ENCODE measurements at regions not wholly inside any gene's neighbourhood (a gene's known extent, or its start where the extent isn't known, plus 50 kb on each side); places are given as distances from the start of the nearest gene placed in this dataset.

DNA sequence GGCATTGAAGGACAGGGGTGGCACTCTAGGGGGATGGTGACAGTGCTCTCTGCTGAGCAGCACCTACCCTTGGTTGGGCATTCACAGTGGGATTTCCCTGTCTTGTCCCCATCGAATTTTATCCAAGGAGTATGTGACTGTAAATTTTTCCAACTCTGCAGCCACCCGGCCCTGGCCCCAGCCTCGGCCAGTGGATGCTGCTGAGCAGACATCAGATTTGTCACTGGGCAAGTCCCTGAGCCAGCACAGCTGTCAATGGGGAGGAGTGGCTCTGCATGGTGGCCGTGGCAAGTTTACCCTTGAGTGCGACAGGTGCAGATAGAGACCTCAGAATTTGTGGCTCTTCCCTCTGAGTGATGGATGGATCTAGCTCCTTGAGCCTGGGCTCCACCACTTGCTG lies 240.2 kb upstream of the CSF3R start:
- Histone ChIP-seq H3K4me1 (ENCODE audit: control insufficient read depth in 1 of 2, low read depth in 2 of 2) (no peaks in the 10 kb centered on the region), H3K27me3 (replicated peaks; ENCODE audit: insufficient read depth) (no peaks in the 10 kb centered on the region), H3K27ac (no peak overlapping the region), H3K9me3 (no peaks in the 10 kb centered on the region), H3K36me3 (no peaks in the 10 kb centered on the region), H3K4me3 (no peak overlapping the region)
- DNase-seq (ENCODE audit: low spot score) = no peak
- TF ChIP-seq, protein P1, sequence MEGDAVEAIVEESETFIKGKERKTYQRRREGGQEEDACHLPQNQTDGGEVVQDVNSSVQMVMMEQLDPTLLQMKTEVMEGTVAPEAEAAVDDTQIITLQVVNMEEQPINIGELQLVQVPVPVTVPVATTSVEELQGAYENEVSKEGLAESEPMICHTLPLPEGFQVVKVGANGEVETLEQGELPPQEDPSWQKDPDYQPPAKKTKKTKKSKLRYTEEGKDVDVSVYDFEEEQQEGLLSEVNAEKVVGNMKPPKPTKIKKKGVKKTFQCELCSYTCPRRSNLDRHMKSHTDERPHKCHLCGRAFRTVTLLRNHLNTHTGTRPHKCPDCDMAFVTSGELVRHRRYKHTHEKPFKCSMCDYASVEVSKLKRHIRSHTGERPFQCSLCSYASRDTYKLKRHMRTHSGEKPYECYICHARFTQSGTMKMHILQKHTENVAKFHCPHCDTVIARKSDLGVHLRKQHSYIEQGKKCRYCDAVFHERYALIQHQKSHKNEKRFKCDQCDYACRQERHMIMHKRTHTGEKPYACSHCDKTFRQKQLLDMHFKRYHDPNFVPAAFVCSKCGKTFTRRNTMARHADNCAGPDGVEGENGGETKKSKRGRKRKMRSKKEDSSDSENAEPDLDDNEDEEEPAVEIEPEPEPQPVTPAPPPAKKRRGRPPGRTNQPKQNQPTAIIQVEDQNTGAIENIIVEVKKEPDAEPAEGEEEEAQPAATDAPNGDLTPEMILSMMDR (IDR thresholded peaks at IDR 0.05) = no peak
- no peak for ATAC-seq (ENCODE audit: insufficient number of reproducible peaks, low FRiP score, low read depth)

DNA sequence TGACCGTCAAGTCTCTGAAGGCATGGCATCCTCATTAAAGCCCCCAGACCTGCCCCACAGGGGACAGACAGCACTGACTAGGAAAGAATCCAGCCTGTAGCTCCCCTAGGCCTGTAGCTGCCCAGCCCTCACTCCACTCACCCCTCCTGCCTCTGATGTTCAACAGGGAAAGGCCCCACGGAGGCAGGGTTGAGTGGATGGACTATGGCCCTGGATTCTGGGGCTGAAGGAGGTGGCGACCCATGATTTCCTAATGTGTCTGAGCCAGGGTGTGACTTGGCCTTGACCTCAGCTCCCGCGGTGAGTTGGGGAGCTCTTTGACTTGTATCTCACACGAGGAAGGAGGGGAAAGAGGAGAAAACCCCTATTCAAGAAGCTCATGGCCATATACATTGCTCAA lies 238.5 kb upstream of the CSF3R start:
- Histone ChIP-seq H3K9me3 (no peaks in the 10 kb centered on the region), H3K4me1 (ENCODE audit: control insufficient read depth in 1 of 2, low read depth in 2 of 2) (no peaks in the 10 kb centered on the region), H3K4me3 (no peak overlapping the region), H3K27ac (no peak overlapping the region), H3K27me3 (replicated peaks; ENCODE audit: insufficient read depth) (no peaks in the 10 kb centered on the region), H3K36me3 (no peaks in the 10 kb centered on the region)
- ATAC-seq (ENCODE audit: insufficient number of reproducible peaks, low FRiP score, low read depth) (no peak), DNase-seq (ENCODE audit: low spot score) (no peak)
- TF ChIP-seq, protein P1 (IDR thresholded peaks at IDR 0.05) = no peak

DNA sequence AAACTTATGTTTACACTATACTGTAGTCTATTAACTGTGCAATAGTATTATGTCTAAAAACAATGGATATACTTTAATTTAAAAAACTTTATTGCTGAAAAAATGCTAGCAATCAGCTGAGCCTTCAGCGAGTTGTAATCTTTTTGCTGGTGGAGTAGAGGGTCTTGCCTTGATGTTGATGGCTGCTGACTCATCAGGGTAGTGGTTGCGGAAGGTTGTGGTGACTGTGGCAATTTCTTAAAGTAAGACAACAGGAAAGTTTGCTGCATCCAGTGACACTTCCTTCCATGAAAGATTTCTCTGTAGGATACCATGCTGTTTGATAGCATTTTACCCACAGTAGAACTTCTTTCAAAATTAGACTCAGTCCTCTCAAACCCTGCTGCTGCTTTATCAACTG lies 234.7 kb upstream of the CSF3R start:
- Histone ChIP-seq H3K9me3 (no peaks in the 10 kb centered on the region), H3K27ac (no peak overlapping the region), H3K4me1 (ENCODE audit: control insufficient read depth in 1 of 2, low read depth in 2 of 2) (no peaks in the 10 kb centered on the region), H3K27me3 (replicated peaks; ENCODE audit: insufficient read depth) (no peaks in the 10 kb centered on the region), H3K36me3 (no peaks in the 10 kb centered on the region), H3K4me3 (no peak overlapping the region)
- no peak for DNase-seq (ENCODE audit: low spot score)
- TF ChIP-seq, protein P1 (IDR thresholded peaks at IDR 0.05) = no peak
- no peak for ATAC-seq (ENCODE audit: insufficient number of reproducible peaks, low FRiP score, low read depth)

DNA sequence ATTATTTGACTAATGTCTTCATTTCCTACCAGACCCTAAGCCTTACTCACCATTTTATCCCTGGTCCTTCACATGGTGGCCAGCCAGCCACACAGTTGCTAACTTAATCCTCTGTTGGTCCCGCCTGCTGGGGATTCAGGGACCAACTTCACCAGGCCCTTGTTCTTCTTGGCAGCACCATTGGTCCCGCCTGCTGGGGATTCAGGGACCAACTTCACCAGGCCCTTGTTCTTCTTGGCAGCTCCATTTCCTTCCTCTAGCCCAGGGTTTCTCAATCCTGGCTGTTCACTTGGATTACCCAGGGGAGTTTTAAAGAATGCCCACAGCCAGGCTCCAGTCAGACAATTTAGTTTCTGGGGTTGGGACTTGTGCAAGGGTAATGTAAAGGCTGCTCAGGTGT lies 233.1 kb upstream of the CSF3R start:
- Histone ChIP-seq H3K4me1 (ENCODE audit: control insufficient read depth in 1 of 2, low read depth in 2 of 2) (no peaks in the 10 kb centered on the region), H3K9me3 (no peaks in the 10 kb centered on the region), H3K4me3 (no peak overlapping the region), H3K27me3 (replicated peaks; ENCODE audit: insufficient read depth) (no peaks in the 10 kb centered on the region), H3K36me3 (no peaks in the 10 kb centered on the region), H3K27ac (no peak overlapping the region)
- DNase-seq (ENCODE audit: low spot score) (no peak), ATAC-seq (ENCODE audit: insufficient number of reproducible peaks, low FRiP score, low read depth) (no peak)
- TF ChIP-seq, protein P1 (IDR thresholded peaks at IDR 0.05) = no peak

DNA sequence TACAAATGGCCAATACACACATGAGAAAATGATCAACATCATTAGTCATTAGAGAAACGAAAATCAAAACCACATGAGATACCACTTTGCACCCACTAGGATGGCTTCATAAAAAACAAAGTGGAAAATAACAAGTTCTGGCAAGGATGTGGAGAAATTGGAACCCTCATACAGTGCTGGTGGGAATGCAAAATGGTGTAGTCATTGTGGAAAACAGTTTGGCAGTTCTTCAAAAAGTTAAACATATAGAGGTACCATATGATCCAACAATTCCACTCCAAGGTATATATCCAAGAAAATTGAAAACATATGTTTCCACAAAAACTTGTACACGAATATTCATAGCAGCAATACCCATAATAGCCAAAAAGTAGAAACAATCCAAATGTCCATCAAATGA lies 231.6 kb upstream of the CSF3R start:
- Histone ChIP-seq H3K4me3 (no peak overlapping the region), H3K36me3 (no peaks in the 10 kb centered on the region), H3K27ac (no peak overlapping the region), H3K4me1 (ENCODE audit: control insufficient read depth in 1 of 2, low read depth in 2 of 2) (no peaks in the 10 kb centered on the region), H3K9me3 (no peaks in the 10 kb centered on the region), H3K27me3 (replicated peaks; ENCODE audit: insufficient read depth) (no peaks in the 10 kb centered on the region)
- TF ChIP-seq, protein P1 (IDR thresholded peaks at IDR 0.05) = no peak
- DNase-seq (ENCODE audit: low spot score) (no peak), ATAC-seq (ENCODE audit: insufficient number of reproducible peaks, low FRiP score, low read depth) (no peak)

All from thoracic aorta (tissue), 2 donors.